ENCODE measurements at regions not wholly inside any gene's neighbourhood (a gene's known extent, or its start where the extent isn't known, plus 50 kb on each side); places are given as distances from the start of the nearest gene placed in this dataset.
"Not testable (repeated sequence)": the region's sequence is repeated elsewhere in the genome, so short reads cannot be mapped to it uniquely, and the experiment has no call there.

GRCh38 chrX:40952855-40953254 is 132.4 kb upstream of the USP9X start:
- DNase-seq, result no peak

- DNase-seq, result no peak
These were observed 131.9 kb upstream of the USP9X start for GRCh38 chrX:40953369-40953768.

DNA sequence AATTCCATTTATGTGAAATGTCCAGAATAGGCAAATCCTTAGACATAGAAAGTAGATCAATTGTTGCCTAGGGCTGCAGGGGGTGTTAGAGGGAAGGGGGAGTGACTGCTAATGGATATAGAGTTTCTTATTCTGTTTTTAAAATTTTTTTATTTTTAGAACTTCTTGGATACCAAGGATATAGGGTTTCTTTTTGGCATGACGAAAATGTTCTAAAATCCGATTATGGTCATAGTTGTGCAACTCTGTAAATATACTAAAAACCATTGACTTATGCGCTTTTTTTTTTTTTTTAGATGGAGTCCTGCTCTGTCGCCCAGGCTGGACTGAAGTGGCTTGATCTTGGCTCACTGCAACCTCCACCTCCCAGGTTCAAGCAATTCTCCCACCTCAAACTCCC is 125.2 kb upstream of the USP9X start:
- no peak for DNase-seq

- no peak for DNase-seq
These were observed 122.3 kb upstream of the USP9X start for GRCh38 chrX:40962793-40963407.

- no peak for DNase-seq
These were observed 121.2 kb upstream of the USP9X start for GRCh38 chrX:40964008-40964407.

- no peak for DNase-seq
These were observed 120.3 kb upstream of the USP9X start for GRCh38 chrX:40964633-40965586.

DNA sequence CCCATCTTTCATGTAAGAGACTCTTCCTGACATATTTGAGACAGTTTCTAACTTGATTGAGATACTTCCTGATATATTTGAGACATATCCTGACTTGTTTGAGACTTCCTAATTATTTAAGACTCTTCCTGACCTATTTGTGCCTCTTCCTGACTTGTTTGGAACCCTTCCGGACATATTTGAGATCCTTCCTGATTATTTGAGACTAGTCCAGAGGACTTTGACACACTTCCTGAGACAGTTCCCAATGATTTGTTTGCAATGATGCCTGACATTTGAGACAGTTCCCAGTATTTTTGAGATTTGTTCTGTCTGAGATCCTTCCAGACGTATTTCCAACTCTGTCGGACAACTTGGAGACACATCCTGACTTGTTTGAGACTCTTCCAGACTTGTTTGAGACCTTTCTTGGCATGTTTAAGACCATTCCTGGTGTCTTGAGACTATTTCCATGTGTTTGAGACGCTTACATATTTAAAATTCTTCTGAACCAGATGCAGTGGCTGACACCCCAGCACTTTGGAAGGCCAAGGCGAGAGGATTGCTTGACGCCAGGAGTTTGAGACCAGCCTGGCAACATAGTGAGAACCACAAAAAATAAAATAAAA is 118.9 kb upstream of the USP9X start:
- DNase-seq, result no peak

GRCh38 chrX:40968180-40968579 is 117.1 kb upstream of the USP9X start:
- DNase-seq, result no peak

DNA sequence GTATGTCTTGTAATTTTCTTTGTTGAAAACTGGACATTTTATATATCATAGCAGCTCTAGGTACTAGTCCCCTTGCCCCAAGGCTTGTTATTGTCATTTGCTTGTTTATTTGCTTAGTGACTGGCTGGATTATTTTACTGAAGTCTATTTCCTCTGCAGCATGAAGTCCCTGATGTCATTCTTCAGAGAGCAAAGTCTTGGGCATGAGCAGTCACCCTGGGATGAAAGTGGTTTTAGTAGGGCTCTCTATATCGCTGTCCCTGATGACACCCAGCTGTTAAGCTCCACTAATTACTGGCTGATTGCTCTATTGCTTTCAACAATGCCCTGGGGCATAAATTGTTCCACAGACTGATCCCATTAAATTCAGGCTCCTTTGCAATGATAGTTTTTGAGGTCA is 113.5 kb upstream of the USP9X start:
- DNase-seq, result no peak

- no peak for DNase-seq
These were observed 111.6 kb upstream of the USP9X start for GRCh38 chrX:40973619-40974018.

DNA sequence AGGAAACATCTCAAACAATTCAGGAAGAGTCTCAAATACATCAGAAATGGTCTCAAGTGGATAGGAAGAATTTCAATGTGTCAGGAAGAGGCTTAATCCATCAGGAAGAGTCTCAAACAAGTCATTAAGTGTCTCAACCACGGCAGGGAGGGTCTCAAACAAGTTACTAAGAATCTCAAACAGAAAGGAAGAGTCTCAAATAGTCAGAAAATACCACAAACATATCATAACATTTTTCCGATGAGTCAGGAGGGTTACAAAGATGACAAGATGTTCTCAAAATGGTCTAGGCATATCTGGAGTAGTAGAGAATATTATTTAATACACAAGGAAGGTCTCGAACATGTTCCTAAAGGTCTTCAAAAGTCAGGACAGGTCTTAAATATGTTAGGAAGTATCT is 109.3 kb upstream of the USP9X start:
- DNase-seq, result no peak

DNA sequence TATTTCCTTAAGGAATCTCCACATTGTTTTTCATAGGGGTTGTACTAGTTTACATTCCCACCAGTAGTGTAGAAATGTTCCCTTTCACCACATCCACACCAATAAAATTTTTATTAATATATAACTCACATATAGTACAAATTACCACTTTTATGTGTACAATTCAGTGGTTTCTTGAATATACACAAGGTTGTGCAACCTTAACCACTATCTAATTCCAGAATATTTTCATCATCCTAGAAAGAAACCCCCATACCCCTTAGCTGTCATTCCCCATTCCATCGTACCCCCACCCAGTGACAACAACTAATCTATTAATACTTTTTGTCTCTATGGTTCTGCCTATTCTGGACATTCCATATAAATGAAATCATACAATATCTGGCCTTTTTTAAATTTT is 108.3 kb upstream of the USP9X start:
- no peak for DNase-seq

- no peak for DNase-seq
These were observed 100.3 kb upstream of the USP9X start for GRCh38 chrX:40984962-40985361.

- DNase-seq, result no peak
These were observed 97.8 kb upstream of the USP9X start for GRCh38 chrX:40987413-40987812.

DNA sequence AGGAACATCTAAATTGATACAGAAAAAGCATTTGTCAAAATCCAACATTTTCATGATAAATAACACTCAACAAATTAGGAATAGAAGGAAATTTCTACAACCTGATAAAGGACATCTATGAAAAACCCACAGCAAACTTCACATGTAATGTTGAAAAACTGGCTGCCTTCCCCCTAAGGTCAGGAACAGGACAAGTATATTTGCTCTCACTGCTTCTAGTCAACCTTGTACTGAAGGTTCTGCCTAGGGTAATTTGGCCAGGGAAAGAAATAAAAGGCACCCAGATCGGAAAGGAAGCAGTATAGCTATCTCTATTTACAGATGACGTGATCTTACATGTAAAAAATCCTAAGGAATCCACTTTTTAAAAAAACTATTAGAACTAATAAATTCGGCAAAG is 97.1 kb upstream of the USP9X start:
- DNase-seq, result no peak

DNA sequence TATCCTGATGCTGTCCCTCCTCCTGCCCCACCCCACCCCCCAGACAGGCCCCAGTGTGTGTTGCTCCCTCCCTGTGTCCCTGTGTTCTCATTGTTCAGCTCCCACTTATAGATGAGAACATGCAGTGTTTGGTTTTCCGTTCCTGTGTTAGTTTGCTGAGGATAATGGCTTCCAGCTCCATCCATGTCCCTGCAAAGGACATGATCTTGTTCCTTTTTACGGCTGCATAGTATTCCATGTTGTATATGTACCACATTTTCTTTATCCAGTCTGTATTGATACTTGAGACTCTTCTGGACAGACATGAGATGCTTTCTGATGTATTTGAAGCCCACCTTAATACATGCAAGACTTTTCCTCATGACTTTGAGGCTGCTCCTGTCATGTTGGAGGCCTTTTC is 91.8 kb upstream of the USP9X start:
- not testable (repeated sequence) for DNase-seq

DNA sequence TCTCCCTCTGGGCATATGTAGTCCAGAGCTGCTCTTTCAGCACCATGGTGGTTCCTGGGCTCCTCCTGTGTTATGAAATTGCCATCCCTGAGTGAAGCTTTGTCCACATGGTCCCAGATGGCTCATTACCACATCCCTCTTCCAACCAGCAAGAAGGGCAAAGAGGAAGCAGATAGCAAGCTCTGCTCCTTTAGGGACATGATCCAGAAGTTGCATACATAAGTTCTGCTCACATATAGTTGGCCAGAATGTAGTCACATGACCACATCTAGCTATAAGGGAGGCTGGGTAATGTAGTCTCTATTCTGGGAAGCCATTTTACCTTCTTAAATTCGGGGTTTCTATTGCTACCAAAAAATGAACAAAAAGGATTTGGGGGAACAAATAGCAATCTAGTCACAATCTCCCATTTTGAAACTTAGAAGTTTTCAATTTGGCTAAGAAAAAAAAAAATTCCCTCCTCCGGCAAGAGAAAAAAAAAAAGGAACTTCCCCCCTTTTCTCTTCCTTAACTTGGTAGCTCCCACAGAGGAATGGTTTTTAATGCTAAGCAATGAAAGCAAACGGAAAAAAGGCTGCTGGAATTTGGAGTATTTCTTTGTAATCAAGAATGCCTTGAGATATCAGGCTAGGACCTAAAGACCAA is 88.2 kb upstream of the USP9X start:
- no peak for DNase-seq

DNA sequence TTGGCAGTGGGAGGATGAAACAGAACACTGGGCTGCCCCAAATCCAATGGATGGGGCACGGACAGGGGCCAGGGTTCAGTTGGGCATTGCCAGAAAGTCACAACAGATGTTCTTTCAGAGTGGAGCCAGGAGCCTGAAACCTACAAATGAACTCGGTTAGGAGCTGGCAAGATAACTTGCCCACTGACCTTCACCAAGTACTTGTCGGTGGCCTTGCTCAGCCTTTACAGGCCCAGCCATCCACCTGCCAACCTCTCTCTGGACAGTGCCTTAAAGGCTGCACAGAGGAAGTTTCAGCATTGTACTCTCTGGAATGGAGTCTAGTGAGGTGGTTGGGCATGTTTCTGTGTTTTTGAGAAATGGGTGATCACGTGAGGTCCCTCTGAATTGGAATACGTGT is 87.1 kb upstream of the USP9X start:
- DNase-seq, result no peak

DNA sequence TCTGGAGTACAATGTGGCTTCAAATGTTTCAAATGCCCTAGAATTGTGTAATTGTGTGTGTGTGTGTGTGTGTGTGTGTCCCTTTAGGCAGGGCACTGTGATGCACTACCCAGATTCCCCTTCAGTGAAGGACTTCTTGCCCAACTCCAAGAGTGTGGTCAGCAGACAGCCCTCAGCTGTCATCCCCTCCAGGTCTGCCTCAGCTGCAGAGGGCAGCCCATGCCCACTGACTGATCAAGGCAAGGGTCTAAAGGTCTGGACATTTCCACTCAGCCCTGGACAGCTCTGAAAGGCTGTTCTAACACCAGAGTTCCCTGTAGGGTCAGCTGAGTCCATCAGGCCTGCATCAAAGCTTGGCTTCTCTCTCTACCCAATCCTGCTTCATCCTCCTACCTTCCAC is 83.9 kb upstream of the USP9X start:
- DNase-seq, result no peak

- no peak for DNase-seq
These were observed 83.2 kb upstream of the USP9X start for GRCh38 chrX:41002026-41002425.

DNA sequence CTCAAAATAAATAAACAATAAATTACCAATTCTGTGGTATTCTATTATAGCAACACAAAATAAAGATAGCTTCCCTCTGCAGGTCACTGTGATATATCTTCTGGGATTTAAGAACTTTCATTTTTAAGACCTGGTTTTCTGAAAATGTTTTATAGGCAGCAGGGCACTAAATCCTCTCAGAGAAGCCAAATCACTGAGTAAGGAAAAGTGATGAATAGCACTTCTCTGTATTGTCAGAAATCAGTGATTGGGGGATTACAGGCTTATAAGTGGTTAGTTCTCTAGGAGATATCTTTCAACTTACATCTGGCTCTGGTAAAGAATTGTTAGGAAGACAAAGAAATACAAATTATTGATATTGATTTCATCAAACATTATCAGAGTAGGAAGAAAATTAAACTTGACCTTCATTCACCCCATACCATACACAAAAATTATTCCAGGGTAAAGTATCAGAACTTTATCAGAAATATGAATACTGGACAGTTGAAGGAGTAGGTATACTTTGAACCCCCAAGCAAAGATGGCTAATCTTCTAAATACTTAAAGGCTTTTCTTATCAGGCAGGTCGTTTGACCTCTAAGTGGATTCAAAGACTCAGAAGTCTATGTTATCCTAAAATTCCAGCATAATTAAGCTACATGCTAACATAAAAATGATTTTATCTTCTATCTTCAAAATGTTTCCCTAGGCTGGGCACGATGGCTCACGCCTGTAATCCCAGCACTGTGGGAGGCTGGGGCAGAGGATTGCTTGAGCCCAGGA is 81.6 kb upstream of the USP9X start:
- DNase-seq, result no peak

DNA sequence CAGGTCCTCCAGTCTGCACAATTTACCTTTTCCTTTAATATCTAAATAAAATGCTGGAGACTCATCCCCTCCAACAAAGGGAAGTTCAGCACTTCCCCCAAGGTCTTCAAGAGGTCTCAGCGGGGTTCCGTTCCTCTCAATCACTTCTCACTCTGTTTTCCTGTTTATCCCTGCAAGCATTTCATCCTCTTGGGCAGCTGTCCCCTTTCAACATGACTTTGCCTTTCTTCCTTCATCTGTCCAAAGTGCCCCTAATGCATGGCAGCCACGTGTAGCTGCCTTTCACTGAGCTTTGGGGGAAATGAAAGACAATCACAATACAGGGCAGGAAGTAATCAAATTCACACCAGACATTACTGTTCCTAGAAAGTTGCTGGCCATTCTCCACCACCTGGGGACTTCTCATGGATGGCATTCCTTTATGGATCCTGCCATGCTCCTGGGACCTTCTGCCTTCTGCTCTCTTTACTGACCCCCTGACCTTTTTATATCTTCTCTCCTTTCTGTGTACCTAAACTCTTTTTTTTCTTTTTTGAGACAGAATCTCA is 79.7 kb upstream of the USP9X start:
- DNase-seq, result no peak

All from stimulated activated naive CD4-positive, alpha-beta T cell treated with Interleukin-2 at 50 U/mL for 16 hours (primary cell).